NCI-H460 (cell line): ENCODE measurements at regions not wholly inside any gene's neighbourhood (a gene's known extent, or its start where the extent isn't known, plus 50 kb on each side); places are given as distances from the start of the nearest gene placed in this dataset.

Source experiments
- DNase-seq: peaks from one replicate; pipeline ENCODE4 v3.0.0-alpha.2; 2016; ENCODE audit warnings: low read depth; ENCODE audit errors: extremely low read depth

GRCh38 chr5:61650661-61651060 lies 318.6 kb downstream of the ZSWIM6 start:
- no peak for DNase-seq

- DNase-seq = no peak
These were observed 319.1 kb downstream of the ZSWIM6 start for GRCh38 chr5:61651195-61651594.

- DNase-seq = no peak
These were observed 320.9 kb downstream of the ZSWIM6 start for GRCh38 chr5:61652916-61653315.

GRCh38 chr5:61653807-61654580 lies 321.9 kb downstream of the ZSWIM6 start:
- no peak for DNase-seq

- DNase-seq = no peak
These were observed 322.8 kb downstream of the ZSWIM6 start for GRCh38 chr5:61654876-61655275.

- no peak for DNase-seq
These were observed 325.0 kb downstream of the ZSWIM6 start for GRCh38 chr5:61657010-61657409.

- no peak for DNase-seq
These were observed 325.6 kb downstream of the ZSWIM6 start for GRCh38 chr5:61657686-61658085.

- DNase-seq = peak; percentile 72
These were observed 326.5 kb downstream of the ZSWIM6 start for GRCh38 chr5:61658592-61659008.

GRCh38 chr5:61659221-61659696 lies 327.2 kb downstream of the ZSWIM6 start:
- DNase-seq = no peak

GRCh38 chr5:61662670-61663069 lies 330.6 kb downstream of the ZSWIM6 start:
- no peak for DNase-seq

GRCh38 chr5:61666064-61666621 lies 334.1 kb downstream of the ZSWIM6 start:
- DNase-seq = no peak

GRCh38 chr5:61667525-61668218 lies 335.6 kb downstream of the ZSWIM6 start:
- DNase-seq = no peak

- no peak for DNase-seq
These were observed 337.5 kb downstream of the ZSWIM6 start for GRCh38 chr5:61669531-61669930.

- no peak for DNase-seq
These were observed 338.9 kb downstream of the ZSWIM6 start for GRCh38 chr5:61670941-61671340.

- DNase-seq = no peak
These were observed 341.1 kb downstream of the ZSWIM6 start for GRCh38 chr5:61673007-61673735.

- no peak for DNase-seq
These were observed 342.3 kb downstream of the ZSWIM6 start for GRCh38 chr5:61674378-61674777.

- DNase-seq = no peak
These were observed 343.1 kb downstream of the ZSWIM6 start for GRCh38 chr5:61675015-61675692.

GRCh38 chr5:61677220-61677619 lies 345.2 kb downstream of the ZSWIM6 start:
- DNase-seq = no peak

- DNase-seq = peak; percentile 26
These were observed 346.9 kb downstream of the ZSWIM6 start for GRCh38 chr5:61678966-61679365.

- DNase-seq = no peak
These were observed 347.5 kb downstream of the ZSWIM6 start for GRCh38 chr5:61679562-61679961.
